WTC11 (cell line): ENCODE measurements at regions not wholly inside any gene's neighbourhood (a gene's known extent, or its start where the extent isn't known, plus 50 kb on each side); places are given as distances from the start of the nearest gene placed in this dataset.

Experiments used
- ATAC-seq: fragments of 200-7000 bp; cut with Tn5 transposase; 2 replicates; pipeline ENCODE4 v1.10.0; 2021; ENCODE audit warnings: mild to moderate bottlenecking, moderate library complexity
- CTCF ChIA-PET: fragments of 300-600 bp; sonication (Branson Sonifier 250); formaldehyde crosslinking; loops from one replicate; lab custom pipeline; 2021; ENCODE audit warnings: antibody characterized with exemption; lab: Charles Lee
- POLR2A ChIA-PET: fragments of 350-600 bp; sonication (Branson Sonifier 250); formaldehyde crosslinking; loops from one replicate; lab custom pipeline; 2021; ENCODE audit warnings: antibody characterized with exemption; lab: Charles Lee
- DNase-seq: peaks from one replicate; pipeline ENCODE4 v3.0.0; 2021; ENCODE audit warnings: low spot score
- H3K27ac Mint-ChIP-seq: 2 replicates; pipeline ENCODE4 v1.8.0; 2021; ENCODE audit warnings: mixed read lengths
- H3K27me3 Mint-ChIP-seq: 2 replicates; pipeline ENCODE4 v1.8.0; 2021; ENCODE audit warnings: low read depth, mild to moderate bottlenecking, moderate library complexity, mixed read lengths
- H3K36me3 Mint-ChIP-seq: 2 replicates; pipeline ENCODE4 v1.8.0; 2021; ENCODE audit warnings: mixed read lengths
- H3K4me1 Mint-ChIP-seq: 2 replicates; pipeline ENCODE4 v1.8.0; 2022; ENCODE audit warnings: mixed read lengths
- H3K4me3 Mint-ChIP-seq: 2 replicates; pipeline ENCODE4 v1.8.0; 2021; ENCODE audit warnings: mild to moderate bottlenecking, moderate library complexity, mixed read lengths
- H3K9me3 Mint-ChIP-seq: 2 replicates; pipeline ENCODE4 v1.8.0; 2021; ENCODE audit warnings: mixed read lengths
- AFF4 ChIP-seq: sonication (generic); formaldehyde crosslinking; IDR thresholded peaks from 2 replicates; pipeline ENCODE4 v1.8.1; 2023; ENCODE audit warnings: mild to moderate bottlenecking, missing genetic modification reagents, borderline replicate concordance
- ETV6 ChIP-seq: sonication (generic); formaldehyde crosslinking; IDR thresholded peaks from 2 replicates; pipeline ENCODE4 v1.8.1; 2022; ENCODE audit warnings: mild to moderate bottlenecking, missing genetic modification reagents
- JAZF1 ChIP-seq: fragments of 250-450 bp; sonication (Bioruptor Pico); IDR thresholded peaks from 2 replicates; pipeline ENCODE4 v1.9.0; 2021; ENCODE audit warnings: moderate library complexity, mild to moderate bottlenecking, inconsistent platforms
- NFATC4 ChIP-seq: fragments of 250-450 bp; sonication (Bioruptor Pico); IDR thresholded peaks from 2 replicates; pipeline ENCODE4 v1.9.0; 2021; ENCODE audit warnings: mild to moderate bottlenecking
- NFE2L1 ChIP-seq: sonication (generic); formaldehyde crosslinking; IDR thresholded peaks from 2 replicates; pipeline ENCODE4 v1.8.1; 2023; ENCODE audit warnings: missing genetic modification reagents
- NR2C2 ChIP-seq: sonication (generic); formaldehyde crosslinking; IDR thresholded peaks from 2 replicates; pipeline ENCODE4 v1.8.0; 2022; ENCODE audit warnings: mild to moderate bottlenecking, missing genetic modification reagents
- PRRX2 ChIP-seq: fragments of 250-450 bp; sonication (Bioruptor Pico); IDR thresholded peaks from 2 replicates; pipeline ENCODE4 v1.8.0; 2021; ENCODE audit warnings: mild to moderate bottlenecking
- TEAD1 ChIP-seq: sonication (generic); formaldehyde crosslinking; IDR thresholded peaks from 2 replicates; pipeline ENCODE4 v1.8.0; 2022; ENCODE audit warnings: mild to moderate bottlenecking, missing genetic modification reagents
- TEAD4 ChIP-seq: sonication (generic); formaldehyde crosslinking; IDR thresholded peaks from 2 replicates; pipeline ENCODE4 v1.8.0; 2022; ENCODE audit warnings: mild to moderate bottlenecking, missing genetic modification reagents
- TP53 ChIP-seq: sonication (generic); formaldehyde crosslinking; IDR thresholded peaks from 2 replicates; pipeline ENCODE4 v1.8.1; 2023; ENCODE audit warnings: mild to moderate bottlenecking, missing genetic modification reagents
- ZBTB43 ChIP-seq: sonication (generic); formaldehyde crosslinking; IDR thresholded peaks from 2 replicates; pipeline ENCODE4 v1.8.1; 2023; ENCODE audit warnings: mild to moderate bottlenecking, missing genetic modification reagents
- ZNF138 ChIP-seq: sonication (generic); formaldehyde crosslinking; conservative IDR thresholded peaks from 2 replicates; pipeline ENCODE4 v1.8.1; 2022; ENCODE audit warnings: mild to moderate bottlenecking, moderate library complexity, missing genetic modification reagents
- ZNF232 ChIP-seq: sonication (generic); formaldehyde crosslinking; IDR thresholded peaks from 2 replicates; pipeline ENCODE4 v1.8.0; 2022; ENCODE audit warnings: mild to moderate bottlenecking, missing genetic modification reagents
- ZNF396 ChIP-seq: fragments of 250-450 bp; sonication (Bioruptor Pico); IDR thresholded peaks from 2 replicates; pipeline ENCODE4 v1.8.0; 2021; ENCODE audit warnings: mild to moderate bottlenecking, moderate library complexity, borderline replicate concordance
- ZNF671 ChIP-seq: fragments of 250-450 bp; sonication (Bioruptor Pico); IDR thresholded peaks from 2 replicates; pipeline ENCODE4 v1.8.0; 2021; ENCODE audit warnings: mild to moderate bottlenecking
- TF ChIP-seq, protein P1 (sequence below): sonication (generic); formaldehyde crosslinking; IDR thresholded peaks from 2 replicates; pipeline ENCODE4 v1.8.1; 2022; ENCODE audit warnings: low read depth, mild to moderate bottlenecking, moderate library complexity, missing genetic modification reagents, borderline replicate concordance
- TF ChIP-seq, protein P2 (sequence below): sonication (generic); formaldehyde crosslinking; IDR thresholded peaks from 2 replicates; pipeline ENCODE4 v1.8.0; 2022; ENCODE audit warnings: mild to moderate bottlenecking, missing genetic modification reagents
- TF ChIP-seq, protein P3 (sequence below): sonication (generic); formaldehyde crosslinking; IDR thresholded peaks from 2 replicates; pipeline ENCODE4 v1.8.0; 2022; ENCODE audit warnings: mild to moderate bottlenecking, missing genetic modification reagents
- TF ChIP-seq, protein P4 (sequence below): fragments of 250-450 bp; sonication (Bioruptor Pico); IDR thresholded peaks from 2 replicates; pipeline ENCODE4 v1.9.0; 2021; ENCODE audit warnings: moderate library complexity, mild to moderate bottlenecking, inconsistent platforms, borderline replicate concordance
- TF ChIP-seq, protein P5 (sequence below): sonication (generic); formaldehyde crosslinking; IDR thresholded peaks from 2 replicates; pipeline ENCODE4 v1.8.1; 2023; ENCODE audit warnings: mild to moderate bottlenecking, missing genetic modification reagents
- TF ChIP-seq, protein P6 (sequence below): fragments of 250-450 bp; sonication (Bioruptor Pico); conservative IDR thresholded peaks from 2 replicates; pipeline ENCODE4 v1.9.0; 2021; ENCODE audit warnings: mild to moderate bottlenecking

DNA sequence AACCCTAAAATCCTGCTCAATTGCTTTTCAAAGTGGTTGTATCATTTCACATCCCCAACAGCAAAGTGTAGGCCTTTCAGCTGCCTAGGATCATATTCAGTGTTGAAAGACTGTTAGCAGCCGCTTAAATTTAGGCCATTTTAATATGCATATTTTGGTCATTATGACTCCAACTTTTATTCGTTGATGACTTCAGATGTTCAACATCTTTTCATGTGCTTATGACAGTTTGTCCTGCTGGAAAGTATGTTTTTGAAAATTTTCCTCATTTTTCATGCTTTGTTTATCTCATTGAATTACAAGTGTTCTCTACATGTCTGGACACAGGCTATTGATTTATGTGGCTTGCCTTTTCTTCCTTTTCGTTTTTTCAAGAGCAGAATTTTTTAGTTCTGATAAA, 244.0 kb downstream of the THBS2 start (continued):
- TF ChIP-seq, protein P1, sequence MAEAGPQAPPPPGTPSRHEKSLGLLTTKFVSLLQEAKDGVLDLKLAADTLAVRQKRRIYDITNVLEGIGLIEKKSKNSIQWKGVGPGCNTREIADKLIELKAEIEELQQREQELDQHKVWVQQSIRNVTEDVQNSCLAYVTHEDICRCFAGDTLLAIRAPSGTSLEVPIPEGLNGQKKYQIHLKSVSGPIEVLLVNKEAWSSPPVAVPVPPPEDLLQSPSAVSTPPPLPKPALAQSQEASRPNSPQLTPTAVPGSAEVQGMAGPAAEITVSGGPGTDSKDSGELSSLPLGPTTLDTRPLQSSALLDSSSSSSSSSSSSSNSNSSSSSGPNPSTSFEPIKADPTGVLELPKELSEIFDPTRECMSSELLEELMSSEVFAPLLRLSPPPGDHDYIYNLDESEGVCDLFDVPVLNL (CRISPR knock-in tag), result no peak
- no peak for TF ChIP-seq NFATC4 (CRISPR knock-in tag)

GRCh38 chr6:169008641-169009257, 244.9 kb downstream of the THBS2 start:
- CTCF ChIA-PET, result interaction anchor here (0.7 to 1.4 kb wide), 2 partner anchors 11 to 52 kb away, joined by 3 to 4 read pairs; no protein-coding TSS in a partner anchor
- no peak overlapping the region for H3K4me3 Mint-ChIP-seq
- TF ChIP-seq PRRX2 (CRISPR knock-in tag), result no peak
- TF ChIP-seq TEAD4 (CRISPR knock-in tag), result no peak
- TF ChIP-seq, protein P2, sequence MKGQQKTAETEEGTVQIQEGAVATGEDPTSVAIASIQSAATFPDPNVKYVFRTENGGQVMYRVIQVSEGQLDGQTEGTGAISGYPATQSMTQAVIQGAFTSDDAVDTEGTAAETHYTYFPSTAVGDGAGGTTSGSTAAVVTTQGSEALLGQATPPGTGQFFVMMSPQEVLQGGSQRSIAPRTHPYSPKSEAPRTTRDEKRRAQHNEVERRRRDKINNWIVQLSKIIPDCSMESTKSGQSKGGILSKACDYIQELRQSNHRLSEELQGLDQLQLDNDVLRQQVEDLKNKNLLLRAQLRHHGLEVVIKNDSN (CRISPR knock-in tag), result no peak
- no peak for TF ChIP-seq ZNF396 (CRISPR knock-in tag)
- TF ChIP-seq NR2C2 (CRISPR knock-in tag), result no peak
- no peak for TF ChIP-seq ZNF671 (CRISPR knock-in tag)
- TF ChIP-seq, protein P3, sequence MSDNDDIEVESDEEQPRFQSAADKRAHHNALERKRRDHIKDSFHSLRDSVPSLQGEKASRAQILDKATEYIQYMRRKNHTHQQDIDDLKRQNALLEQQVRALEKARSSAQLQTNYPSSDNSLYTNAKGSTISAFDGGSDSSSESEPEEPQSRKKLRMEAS (CRISPR knock-in tag), result no peak
- H3K36me3 Mint-ChIP-seq, result peaks cover 41% of the 10 kb centered on the region
- no peak overlapping the region for H3K27ac Mint-ChIP-seq
- H3K9me3 Mint-ChIP-seq, result peaks cover 57% of the 10 kb centered on the region
- DNase-seq, result no peak
- POLR2A ChIA-PET, result no interaction called here
- peaks cover 18% of the 10 kb centered on the region for H3K27me3 Mint-ChIP-seq
- ATAC-seq, result peak; percentile 79
- H3K4me1 Mint-ChIP-seq, result peaks cover 46% of the 10 kb centered on the region

- ChIA-PET CTCF (no interaction called here), POLR2A (no interaction called here)
- no peak for ATAC-seq
- Mint-ChIP-seq H3K36me3 (peaks cover 44% of the 10 kb centered on the region), H3K4me3 (no peak overlapping the region), H3K9me3 (peaks cover 52% of the 10 kb centered on the region), H3K4me1 (peaks cover 46% of the 10 kb centered on the region), H3K27me3 (peaks cover 21% of the 10 kb centered on the region), H3K27ac (no peak overlapping the region)
- DNase-seq, result no peak
- TF ChIP-seq ZNF232 (CRISPR knock-in tag), result no peak
- TF ChIP-seq TP53 (CRISPR knock-in tag), result no peak
- TF ChIP-seq, protein P4, sequence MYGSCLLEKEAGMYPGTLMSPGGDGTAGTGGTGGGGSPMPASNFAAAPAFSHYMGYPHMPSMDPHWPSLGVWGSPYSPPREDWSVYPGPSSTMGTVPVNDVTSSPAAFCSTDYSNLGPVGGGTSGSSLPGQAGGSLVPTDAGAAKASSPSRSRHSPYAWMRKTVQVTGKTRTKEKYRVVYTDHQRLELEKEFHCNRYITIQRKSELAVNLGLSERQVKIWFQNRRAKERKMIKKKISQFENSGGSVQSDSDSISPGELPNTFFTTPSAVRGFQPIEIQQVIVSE, result no peak
- no peak for TF ChIP-seq NFE2L1 (CRISPR knock-in tag)
- TF ChIP-seq AFF4 (CRISPR knock-in tag), result no peak
- TF ChIP-seq, protein P5, sequence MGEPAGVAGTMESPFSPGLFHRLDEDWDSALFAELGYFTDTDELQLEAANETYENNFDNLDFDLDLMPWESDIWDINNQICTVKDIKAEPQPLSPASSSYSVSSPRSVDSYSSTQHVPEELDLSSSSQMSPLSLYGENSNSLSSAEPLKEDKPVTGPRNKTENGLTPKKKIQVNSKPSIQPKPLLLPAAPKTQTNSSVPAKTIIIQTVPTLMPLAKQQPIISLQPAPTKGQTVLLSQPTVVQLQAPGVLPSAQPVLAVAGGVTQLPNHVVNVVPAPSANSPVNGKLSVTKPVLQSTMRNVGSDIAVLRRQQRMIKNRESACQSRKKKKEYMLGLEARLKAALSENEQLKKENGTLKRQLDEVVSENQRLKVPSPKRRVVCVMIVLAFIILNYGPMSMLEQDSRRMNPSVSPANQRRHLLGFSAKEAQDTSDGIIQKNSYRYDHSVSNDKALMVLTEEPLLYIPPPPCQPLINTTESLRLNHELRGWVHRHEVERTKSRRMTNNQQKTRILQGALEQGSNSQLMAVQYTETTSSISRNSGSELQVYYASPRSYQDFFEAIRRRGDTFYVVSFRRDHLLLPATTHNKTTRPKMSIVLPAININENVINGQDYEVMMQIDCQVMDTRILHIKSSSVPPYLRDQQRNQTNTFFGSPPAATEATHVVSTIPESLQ (CRISPR knock-in tag), result no peak
- no peak for TF ChIP-seq TEAD1
- TF ChIP-seq NFATC4 (CRISPR knock-in tag), result no peak
- no peak for TF ChIP-seq JAZF1 (CRISPR knock-in tag)
- TF ChIP-seq ETV6 (CRISPR knock-in tag), result no peak
- no peak for TF ChIP-seq ZNF138 (CRISPR knock-in tag)
- TF ChIP-seq, protein P6, sequence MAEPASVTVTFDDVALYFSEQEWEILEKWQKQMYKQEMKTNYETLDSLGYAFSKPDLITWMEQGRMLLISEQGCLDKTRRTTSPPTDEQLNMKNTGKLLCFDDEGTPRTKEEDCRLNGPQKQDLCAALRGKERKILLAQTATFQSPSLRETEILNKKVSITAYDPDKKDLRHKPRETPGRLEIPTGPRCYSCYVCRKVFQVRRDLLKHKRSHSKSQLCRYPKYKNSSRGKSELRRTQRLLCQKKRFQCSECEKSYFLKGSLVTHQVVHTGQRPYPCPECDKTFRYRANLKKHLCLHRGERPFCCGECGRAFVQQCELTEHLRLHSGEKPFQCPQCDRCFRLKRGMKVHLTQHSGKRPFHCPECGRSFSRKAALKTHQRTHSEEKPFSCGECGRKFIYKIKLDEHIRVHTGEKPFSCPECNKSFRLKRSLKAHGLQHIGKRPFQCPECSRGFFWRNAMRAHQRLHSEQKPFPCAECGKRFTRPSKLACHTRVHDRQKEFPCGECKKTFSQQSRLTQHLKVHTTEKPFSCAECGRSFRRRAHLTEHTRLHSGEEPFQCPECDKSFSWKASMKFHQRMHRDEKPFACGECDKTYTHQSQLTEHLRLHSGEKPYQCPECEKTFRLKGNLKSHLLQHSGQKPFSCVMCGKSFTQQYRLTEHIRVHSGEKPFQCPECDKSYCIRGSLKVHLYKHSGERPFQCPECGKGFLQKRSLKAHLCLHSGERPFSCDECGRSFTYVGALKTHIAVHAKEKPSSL (CRISPR knock-in tag), result no peak
- TF ChIP-seq ZBTB43 (CRISPR knock-in tag), result no peak
Observed at GRCh38 chr6:169005166-169005565, 248.5 kb downstream of the THBS2 start.
